ENCODE measurements at regions not wholly inside any gene's neighbourhood (a gene's known extent, or its start where the extent isn't known, plus 50 kb on each side); places are given as distances from the start of the nearest gene placed in this dataset.

DNA sequence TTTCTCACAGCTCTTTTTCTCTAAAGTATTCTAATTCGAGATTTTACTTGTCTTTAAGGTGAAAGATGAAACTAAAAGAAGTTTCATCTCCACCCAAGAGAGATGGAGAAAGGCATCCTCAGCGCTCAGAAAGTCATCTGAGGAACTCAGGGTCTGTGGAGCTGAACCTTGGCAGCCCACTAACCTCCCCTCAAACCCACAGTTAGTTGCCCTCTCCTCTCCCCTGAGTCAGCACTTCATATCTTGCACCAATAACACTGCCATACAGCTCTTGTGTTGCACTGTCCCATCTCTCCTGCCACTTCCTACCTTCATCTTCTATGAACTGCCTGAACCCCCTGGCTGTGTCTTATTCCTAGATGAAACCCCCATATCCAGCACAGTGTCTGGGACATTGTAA, 184.8 kb downstream of the RAB28 start:
- H3K27me3 ChIP-seq (ENCODE audit: control insufficient read depth in 4 of 4, insufficient read depth in 4 of 4, low read length in 3 of 4) = no peaks in the 10 kb centered on the region
- TF ChIP-seq YY1 (IDR thresholded peaks at IDR 0.05) (no peak), TAF1 (conservative IDR thresholded peaks at IDR 0.05) (no peak), GABPA (IDR thresholded peaks at IDR 0.05 in 1 of 2, conservative IDR thresholded peaks at IDR 0.05 in 1 of 2) (no peak), NR2F2 (IDR thresholded peaks at IDR 0.05) (no peak), RAD21 (IDR thresholded peaks at IDR 0.05) (no peak), HNF4G (IDR thresholded peaks at IDR 0.05) (no peak), FOXA1 (IDR thresholded peaks at IDR 0.05) (no peak), JUND (IDR thresholded peaks at IDR 0.05) (no peak), HNF4A (conservative IDR thresholded peaks at IDR 0.05) (no peak), MAX (IDR thresholded peaks at IDR 0.05) (no peak), ATF3 (IDR thresholded peaks at IDR 0.05) (no peak), REST (IDR thresholded peaks at IDR 0.05) (no peak), ZBTB33 (IDR thresholded peaks at IDR 0.05) (no peak), SP1 (IDR thresholded peaks at IDR 0.05) (no peak), FOXA2 (IDR thresholded peaks at IDR 0.05) (no peak), RXRA (IDR thresholded peaks at IDR 0.05) (no peak)
- no peak overlapping the region for H3K27ac ChIP-seq (ENCODE audit: low read depth in 1 of 2, low read length in 2 of 2)
- H3K4me3 ChIP-seq (ENCODE audit: low read depth in 1 of 3, low read length in 3 of 3) = no peak overlapping the region
- H3K4me1 ChIP-seq (ENCODE audit: control insufficient read depth in 4 of 4, insufficient read depth in 4 of 4, low read length in 3 of 4) = no peaks in the 10 kb centered on the region
- WGBS = 94% methylated on average over 2 of the region's 2 CpGs
- no peaks in the 10 kb centered on the region for H3K36me3 ChIP-seq (ENCODE audit: control insufficient read depth in 4 of 4, insufficient read depth in 3 of 4, low read depth in 1 of 4, low read length in 3 of 4)
- H3K9ac ChIP-seq (ENCODE audit: low read depth in 1 of 2, low read length in 2 of 2) = no peak overlapping the region
- no peak for DNase-seq (ENCODE audit: low spot score)
- peaks cover 4 to 14% (median 7%) of the 10 kb centered on the region in 4 donors for H3K9me3 ChIP-seq (ENCODE audit: control insufficient read depth in 4 of 4, low read length in 3 of 4)

GRCh38 chr4:13298655-13299054, 185.5 kb downstream of the RAB28 start:
- Histone ChIP-seq H3K36me3 (ENCODE audit: control insufficient read depth in 4 of 4, insufficient read depth in 3 of 4, low read depth in 1 of 4, low read length in 3 of 4) (no peaks in the 10 kb centered on the region), H3K4me3 (ENCODE audit: low read depth in 1 of 3, low read length in 3 of 3) (no peak overlapping the region), H3K27me3 (ENCODE audit: control insufficient read depth in 4 of 4, insufficient read depth in 4 of 4, low read length in 3 of 4) (no peaks in the 10 kb centered on the region), H3K9me3 (ENCODE audit: control insufficient read depth in 4 of 4, low read length in 3 of 4) (peaks cover 4 to 14% (median 7%) of the 10 kb centered on the region in 4 donors), H3K9ac (ENCODE audit: low read depth in 1 of 2, low read length in 2 of 2) (no peak overlapping the region), H3K27ac (ENCODE audit: low read depth in 1 of 2, low read length in 2 of 2) (no peak overlapping the region), H3K4me1 (ENCODE audit: control insufficient read depth in 4 of 4, insufficient read depth in 4 of 4, low read length in 3 of 4) (no peaks in the 10 kb centered on the region)
- no peak for DNase-seq (ENCODE audit: low spot score)
- TF ChIP-seq HNF4G (IDR thresholded peaks at IDR 0.05) (no peak), JUND (IDR thresholded peaks at IDR 0.05) (no peak), RXRA (IDR thresholded peaks at IDR 0.05) (no peak), ZBTB33 (IDR thresholded peaks at IDR 0.05) (no peak), MAX (IDR thresholded peaks at IDR 0.05) (no peak), HNF4A (conservative IDR thresholded peaks at IDR 0.05) (no peak), TAF1 (conservative IDR thresholded peaks at IDR 0.05) (no peak)
- 88% methylated on average over 15 of the region's 15 CpGs for WGBS
